ENCODE measurements at regions not wholly inside any gene's neighbourhood (a gene's known extent, or its start where the extent isn't known, plus 50 kb on each side); places are given as distances from the start of the nearest gene placed in this dataset.

GRCh38 chr5:124516567-124516966 is 229.9 kb downstream of the ZNF608 start:
- Histone ChIP-seq H3K4me3 (no peak overlapping the region), H3K36me3 (no peaks in the 10 kb centered on the region), H3K4me1 (peaks cover 9 to 12% of the 10 kb centered on the region in 2 donors), H3K27me3 (no peaks in the 10 kb centered on the region), H3K27ac (no peak overlapping the region), H3K9me3 (no peaks in the 10 kb centered on the region)
- ATAC-seq (no peak), DNase-seq (no peak)
- in situ Hi-C loops (cut with MboI; ENCODE audit: low sequenced_read_pairs in 4 of 4), result no loop called here
- intact Hi-C loops (cut with DNase I; ENCODE audit: low total_unique reads), result no loop called here
- no peak for TF ChIP-seq POLR2A (IDR thresholded peaks at IDR 0.05)
- TF ChIP-seq CTCF (IDR thresholded peaks at IDR 0.05 in 4 of 5, conservative IDR thresholded peaks at IDR 0.05 in 1 of 5), result no peak

- no peak for ATAC-seq
- Histone ChIP-seq H3K27ac (no peak overlapping the region), H3K27me3 (no peaks in the 10 kb centered on the region), H3K9me3 (no peaks in the 10 kb centered on the region), H3K36me3 (no peaks in the 10 kb centered on the region), H3K4me3 (no peak overlapping the region), H3K4me1 (peaks cover 9 to 12% of the 10 kb centered on the region in 2 donors)
- no peak for DNase-seq
- intact Hi-C loops (cut with DNase I; ENCODE audit: low total_unique reads) (no loop called here), in situ Hi-C loops (cut with MboI; ENCODE audit: low sequenced_read_pairs in 4 of 4) (no loop called here)
- TF ChIP-seq CTCF (IDR thresholded peaks at IDR 0.05 in 4 of 5, conservative IDR thresholded peaks at IDR 0.05 in 1 of 5) (no peak), POLR2A (IDR thresholded peaks at IDR 0.05) (no peak)
Observed at GRCh38 chr5:124515497-124516245, 230.8 kb downstream of the ZNF608 start.

GRCh38 chr5:124514956-124515355 is 231.5 kb downstream of the ZNF608 start:
- no peaks in the 10 kb centered on the region for H3K27me3 ChIP-seq
- no peak overlapping the region for H3K4me3 ChIP-seq
- H3K27ac ChIP-seq, result no peak overlapping the region
- in situ Hi-C loops (cut with MboI; ENCODE audit: low sequenced_read_pairs in 4 of 4) (no loop called here), intact Hi-C loops (cut with DNase I; ENCODE audit: low total_unique reads) (no loop called here)
- DNase-seq (no peak), ATAC-seq (no peak)
- no peaks in the 10 kb centered on the region for H3K9me3 ChIP-seq
- no peak for TF ChIP-seq CTCF (IDR thresholded peaks at IDR 0.05 in 4 of 5, conservative IDR thresholded peaks at IDR 0.05 in 1 of 5)
- TF ChIP-seq POLR2A (IDR thresholded peaks at IDR 0.05), result no peak
- no peaks in the 10 kb centered on the region for H3K36me3 ChIP-seq
- peaks cover 9 to 10% of the 10 kb centered on the region in 2 donors for H3K4me1 ChIP-seq

GRCh38 chr5:124512952-124513632 is 233.3 kb downstream of the ZNF608 start:
- no peaks in the 10 kb centered on the region for H3K27me3 ChIP-seq
- H3K36me3 ChIP-seq, result no peaks in the 10 kb centered on the region
- no peak overlapping the region for H3K27ac ChIP-seq
- TF ChIP-seq POLR2A (IDR thresholded peaks at IDR 0.05), result no peak
- TF ChIP-seq CTCF (IDR thresholded peaks at IDR 0.05 in 4 of 5, conservative IDR thresholded peaks at IDR 0.05 in 1 of 5), result no peak
- in situ Hi-C loops (cut with MboI; ENCODE audit: low sequenced_read_pairs in 4 of 4) (no loop called here), intact Hi-C loops (cut with DNase I; ENCODE audit: low total_unique reads) (no loop called here)
- peaks cover 0 to 5% of the 10 kb centered on the region in 2 donors for H3K4me1 ChIP-seq
- no peaks in the 10 kb centered on the region for H3K9me3 ChIP-seq
- no peak overlapping the region for H3K4me3 ChIP-seq
- no peak for ATAC-seq
- DNase-seq, result no peak

All from gastrocnemius medialis (tissue), 4 donors.